ENCODE measurements at regions not wholly inside any gene's neighbourhood (a gene's known extent, or its start where the extent isn't known, plus 50 kb on each side); places are given as distances from the start of the nearest gene placed in this dataset.

- TF ChIP-seq CTCF (IDR thresholded peaks at IDR 0.05) (no peak), POLR2A (IDR thresholded peaks at IDR 0.05) (no peak), EP300 (IDR thresholded peaks at IDR 0.05) (no peak)
These were observed 687.7 kb upstream of the TBX3 start for GRCh38 chr12:115371711-115372110.

All from upper lobe of left lung (tissue), 4 donors.